Amygdala (tissue), 56 donors: ENCODE measurements at regions not wholly inside any gene's neighbourhood (a gene's known extent, or its start where the extent isn't known, plus 50 kb on each side); places are given as distances from the start of the nearest gene placed in this dataset.
A peak's percentile ranks its signal among the peaks of the same experiment; 100 is the strongest.
"Not testable (repeated sequence)": the region's sequence is repeated elsewhere in the genome, so short reads cannot be mapped to it uniquely, and the experiment has no call there.

ENCODE experiments used
- DNase-seq, 56 donors: peaks; one replicate each; lab custom pipeline; 2025; lab: John Stamatoyannopoulos, UW

DNA sequence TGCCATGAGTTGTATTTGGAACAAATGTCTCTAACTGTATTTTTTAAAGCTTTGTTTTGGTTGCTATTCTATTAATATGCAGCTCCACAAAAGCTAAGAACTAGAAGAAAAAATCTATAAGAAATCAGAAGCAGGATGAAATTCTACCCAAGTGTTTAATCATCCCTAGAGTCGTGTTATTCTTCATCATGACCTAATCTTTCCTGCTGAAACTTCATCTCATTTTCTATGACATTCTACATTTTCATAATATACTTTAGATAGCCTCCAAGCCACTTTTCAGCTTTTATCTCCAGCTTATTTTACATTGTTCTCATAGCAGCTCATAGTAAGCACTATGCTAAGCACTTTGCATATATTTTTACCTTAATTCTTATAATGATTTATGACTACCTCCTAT lies 302.8 kb downstream of the FOXO1 start:
- no peak for DNase-seq

GRCh38 chr13:40366119-40366518 lies 300.3 kb downstream of the FOXO1 start:
- DNase-seq = no peak

GRCh38 chr13:40368127-40368891 lies 298.1 kb downstream of the FOXO1 start:
- no peak for DNase-seq

- no peak for DNase-seq
Observed at GRCh38 chr13:40370661-40371060, 295.8 kb downstream of the FOXO1 start.

GRCh38 chr13:40371531-40372125 lies 294.8 kb downstream of the FOXO1 start:
- DNase-seq = no peak

GRCh38 chr13:40373608-40374007 lies 292.8 kb downstream of the FOXO1 start:
- not testable (repeated sequence) for DNase-seq

DNA sequence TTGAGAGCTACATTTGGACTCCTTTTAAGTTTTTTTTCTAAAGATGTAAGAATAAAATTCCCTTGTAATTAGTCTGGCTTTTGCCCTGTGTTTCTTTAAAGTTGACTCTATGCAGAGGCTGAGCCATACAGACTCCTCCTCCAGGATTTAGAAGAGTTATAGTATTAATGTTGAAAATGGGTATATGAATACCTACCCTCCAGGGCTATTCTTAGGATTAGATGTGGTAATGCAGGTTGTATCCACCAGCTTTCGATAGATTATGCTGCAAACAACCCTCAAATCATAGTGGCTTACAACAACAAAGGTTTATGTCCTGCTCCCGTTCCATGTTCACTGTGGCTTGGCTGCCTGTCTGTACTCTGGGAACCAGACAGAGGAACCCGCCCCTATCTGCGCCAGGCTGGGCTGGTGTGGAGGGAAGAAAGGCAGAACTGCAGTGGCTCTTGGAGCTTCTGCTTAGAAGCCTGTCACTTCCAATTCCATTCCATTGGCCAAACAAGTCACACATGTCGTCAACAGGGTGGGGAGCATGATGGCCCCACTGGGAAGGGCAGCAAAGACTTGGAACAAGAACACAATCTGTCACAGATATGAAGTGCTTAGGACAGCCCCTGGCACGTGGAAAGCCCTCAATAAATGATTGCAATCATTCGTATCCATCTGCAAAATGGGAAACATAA lies 290.8 kb downstream of the FOXO1 start:
- DNase-seq = no peak

- no peak for DNase-seq
Observed at GRCh38 chr13:40376296-40376849, 290.1 kb downstream of the FOXO1 start.

- no peak for DNase-seq
Observed at GRCh38 chr13:40376867-40377535, 289.4 kb downstream of the FOXO1 start.

DNA sequence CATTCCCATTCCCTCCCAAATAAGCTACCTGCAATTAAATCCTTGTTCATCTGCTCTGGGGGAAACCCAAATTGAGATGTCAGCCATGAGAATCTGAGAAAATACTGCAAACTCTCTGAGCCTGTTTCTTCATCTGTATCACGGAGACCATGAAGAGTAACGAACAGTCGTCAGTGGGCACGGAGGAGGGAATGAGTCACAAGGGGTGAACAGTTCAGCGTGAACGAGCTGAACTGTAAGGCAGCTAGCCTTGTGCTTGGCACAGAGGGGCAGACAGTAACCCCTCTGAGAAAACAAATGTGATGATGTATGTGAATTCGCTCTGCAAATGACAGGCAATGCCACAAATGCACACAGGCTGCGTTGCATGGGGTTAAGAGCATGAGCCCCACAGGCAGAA lies 288.7 kb downstream of the FOXO1 start:
- DNase-seq = no peak

GRCh38 chr13:40379196-40379595 lies 287.2 kb downstream of the FOXO1 start:
- DNase-seq = no peak

DNA sequence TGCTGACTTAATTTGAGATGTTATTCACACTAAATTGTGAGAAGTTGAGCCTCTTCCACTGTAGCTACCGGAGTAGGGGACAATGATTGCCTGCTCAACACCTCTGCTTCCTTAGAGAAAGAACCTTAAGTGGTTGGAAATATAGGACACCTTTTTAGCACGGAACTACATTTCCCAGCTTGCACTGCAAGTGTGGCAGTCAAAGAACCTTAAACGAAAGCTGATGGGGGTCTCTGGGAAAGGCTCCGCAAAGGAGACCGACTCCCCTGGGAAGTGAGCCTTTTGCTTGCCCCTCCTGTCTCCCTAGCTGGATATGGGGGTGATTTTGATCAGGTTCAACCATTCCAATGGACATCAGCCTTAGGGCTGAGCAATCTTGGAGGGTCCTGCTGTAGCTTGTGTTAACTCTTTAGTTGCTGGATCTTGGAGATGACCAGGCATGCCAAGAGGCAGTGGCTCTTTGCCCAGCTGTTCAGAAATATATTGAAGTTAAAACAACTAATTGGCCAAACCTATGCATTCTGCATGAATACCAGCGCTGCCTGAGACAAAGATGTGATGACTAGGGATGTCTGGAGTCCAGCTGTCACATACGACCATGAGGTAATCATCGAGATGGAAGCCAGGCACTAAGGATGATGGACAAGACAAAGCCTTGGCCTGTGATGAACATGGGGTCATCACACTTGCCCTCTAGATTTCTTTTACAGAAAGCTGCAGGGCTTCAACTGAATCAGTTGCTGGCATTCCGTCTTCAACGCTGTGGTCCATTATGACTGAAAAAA lies 286.5 kb downstream of the FOXO1 start:
- no peak for DNase-seq

DNA sequence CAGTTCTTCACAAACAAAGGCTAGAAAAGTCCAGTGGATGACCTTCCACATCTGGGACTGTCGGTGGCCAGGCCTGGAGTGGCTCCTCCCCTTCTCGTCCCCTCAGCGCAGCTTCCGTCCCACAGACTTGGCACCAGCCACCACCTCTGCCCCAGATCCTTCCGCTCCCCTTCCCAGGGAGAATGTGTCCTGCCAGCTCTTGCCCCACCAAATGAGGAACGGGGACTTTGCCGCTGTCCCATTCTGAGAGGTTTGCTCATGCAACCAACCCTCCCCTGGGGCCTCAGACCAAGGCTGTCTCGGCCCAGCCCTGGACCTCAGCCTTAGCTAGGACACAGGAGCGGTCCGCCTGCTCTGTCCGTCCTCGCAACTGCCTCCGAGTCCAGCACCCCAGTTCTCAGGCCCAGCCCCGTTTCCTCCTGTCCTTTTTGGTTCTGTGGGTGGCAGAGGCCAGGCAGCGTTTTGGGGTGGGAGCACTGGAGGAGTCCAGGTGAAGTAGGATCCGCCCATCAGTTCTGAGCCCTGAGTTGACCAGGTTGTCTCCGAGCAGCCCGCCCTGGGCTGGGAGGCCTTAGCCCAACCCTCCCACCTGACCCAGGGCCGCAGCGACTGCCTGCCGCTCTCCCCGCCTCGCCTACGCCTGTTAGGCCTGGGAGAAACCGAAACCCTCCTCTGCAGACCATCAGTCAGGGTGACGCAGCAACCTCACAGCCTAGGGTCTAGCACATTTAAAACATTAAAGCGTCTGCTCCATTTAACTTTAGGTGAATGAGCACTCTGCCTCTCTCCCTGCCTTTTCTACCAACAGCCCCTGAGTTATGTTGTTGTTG lies 284.3 kb downstream of the FOXO1 start:
- peak in 8 of 56 donors; percentile 9 to 52 (median 30) for DNase-seq

DNA sequence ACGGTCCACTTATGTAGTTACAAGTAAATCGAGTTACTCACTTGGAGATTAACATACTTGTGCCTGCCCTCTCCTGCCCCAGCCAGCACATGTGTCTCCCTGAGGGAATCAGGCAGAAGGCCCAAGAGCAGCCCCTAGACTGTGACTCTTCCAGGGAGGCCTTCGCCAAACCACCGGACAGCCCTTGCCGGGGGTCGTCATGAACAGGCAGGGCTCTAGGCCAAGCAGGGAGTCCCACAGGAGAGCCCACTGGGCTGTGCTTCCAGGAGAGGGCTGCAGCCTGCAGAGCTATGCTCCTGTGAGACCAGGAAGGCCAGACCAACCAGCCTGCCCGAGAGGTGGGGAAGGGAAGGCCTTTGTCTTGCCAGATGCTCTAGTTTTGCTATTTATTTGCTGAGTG lies 283.3 kb downstream of the FOXO1 start:
- no peak for DNase-seq

DNA sequence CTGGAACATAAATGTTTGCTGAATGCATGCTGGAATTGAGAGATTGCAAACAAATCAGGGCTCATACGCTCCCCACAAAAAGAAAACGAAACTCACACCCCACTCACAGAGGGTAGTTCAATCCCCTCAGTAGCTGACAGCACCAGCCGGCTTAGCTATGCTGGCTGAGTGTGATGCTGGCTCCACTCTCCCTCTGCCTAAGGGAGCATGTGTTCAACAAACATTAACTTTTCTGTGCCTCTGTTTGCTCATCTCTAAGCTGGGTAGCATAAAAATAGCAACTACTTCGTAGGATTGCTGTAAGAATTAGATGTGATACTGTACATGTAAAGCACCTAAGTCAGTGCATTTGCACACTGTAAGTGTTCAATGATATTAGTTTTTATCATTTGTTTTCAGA lies 282.6 kb downstream of the FOXO1 start:
- DNase-seq = no peak

GRCh38 chr13:40384976-40385857 lies 281.2 kb downstream of the FOXO1 start:
- no peak for DNase-seq

DNA sequence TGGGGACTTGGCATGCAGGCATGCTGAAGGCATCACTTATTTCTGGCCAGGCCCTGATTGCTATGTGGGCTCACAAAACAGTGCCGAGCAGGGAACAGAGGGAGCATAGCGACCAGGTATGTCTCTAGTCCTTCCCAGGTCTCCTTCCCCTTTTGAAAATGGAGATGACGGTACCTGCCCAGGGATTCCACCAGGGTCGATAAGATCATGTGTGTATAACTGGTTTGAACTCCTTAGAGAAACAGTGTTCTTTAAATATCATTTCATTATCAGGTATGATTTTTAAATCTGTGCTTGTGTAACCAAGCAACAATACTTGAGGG lies 280.6 kb downstream of the FOXO1 start:
- DNase-seq = no peak

- no peak for DNase-seq
Observed at GRCh38 chr13:40386586-40386985, 279.9 kb downstream of the FOXO1 start.
